ENCODE measurements at regions not wholly inside any gene's neighbourhood (a gene's known extent, or its start where the extent isn't known, plus 50 kb on each side); places are given as distances from the start of the nearest gene placed in this dataset.

- TF ChIP-seq JUND (IDR thresholded peaks at IDR 0.05), result no peak
- no peak for TF ChIP-seq RFX5 (IDR thresholded peaks at IDR 0.05; ENCODE audit: low read length)
- no peak for TF ChIP-seq PBX3 (IDR thresholded peaks at IDR 0.05)
- TF ChIP-seq CTCF (IDR thresholded peaks at IDR 0.05), result no peak
- TF ChIP-seq EP300 (IDR thresholded peaks at IDR 0.05; ENCODE audit: borderline replicate concordance in 1 of 2, low read depth in 1 of 2, low read length in 1 of 2), result no peak
- no peak for TF ChIP-seq REST (IDR thresholded peaks at IDR 0.05; ENCODE audit: low read depth, low read length)
Measured at GRCh38 chr12:114760151-114760877, 76.3 kb upstream of the TBX3 start.

Data from SK-N-SH (cell line).